GM13976 (cell line): ENCODE measurements at regions not wholly inside any gene's neighbourhood (a gene's known extent, or its start where the extent isn't known, plus 50 kb on each side); places are given as distances from the start of the nearest gene placed in this dataset.
"Not testable (repeated sequence)": the region's sequence is repeated elsewhere in the genome, so short reads cannot be mapped to it uniquely, and the experiment has no call there.

ENCODE experiments used
- DNase-seq: peaks from one replicate; pipeline ENCODE4 v3.0.0; 2012; ENCODE audit warnings: low spot score
- CTCF ChIP-seq: IDR thresholded peaks from 2 replicates; pipeline ENCODE4 v1.5.1; 2012; ENCODE audit warnings: borderline replicate concordance, mild to moderate bottlenecking; ENCODE audit not compliant: insufficient read depth; ENCODE audit errors: extremely low read depth, missing control alignments, control extremely low read depth
- in situ Hi-C: fragments of 300-500 bp; cut with MboI; formaldehyde crosslinking; loops from one replicate; pipeline ENCODE4 v1.12.0; 2022; ENCODE audit warnings: low sequenced_read_pairs, mixed read lengths, inconsistent platforms; ENCODE audit not compliant: unreplicated experiment

- TF ChIP-seq CTCF = no peak
- no peak for DNase-seq
- in situ Hi-C loops = no loop called here
Observed at GRCh38 chr3:110016235-110016815, 679.0 kb upstream of the DPPA4 start.

DNA sequence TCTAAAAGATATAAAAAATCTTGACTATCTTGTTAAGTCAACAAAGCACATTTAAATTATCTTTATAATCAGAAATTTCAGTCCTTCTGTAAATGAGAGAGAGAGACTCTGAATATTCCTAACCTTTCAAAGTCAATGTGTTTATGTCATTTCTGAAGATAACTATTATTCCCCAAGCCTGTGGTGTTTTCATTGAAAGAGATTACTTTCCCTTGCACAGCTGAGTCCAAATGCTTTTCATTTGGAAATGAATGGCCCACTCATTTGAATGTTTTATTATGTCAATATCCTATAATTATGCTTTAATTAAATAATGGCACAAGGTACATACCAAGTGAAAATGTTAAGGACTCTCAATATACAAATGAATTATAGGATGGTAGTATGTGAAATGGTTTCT is 680.0 kb upstream of the DPPA4 start:
- no peak for TF ChIP-seq CTCF

GRCh38 chr3:110021659-110022058 is 684.3 kb upstream of the DPPA4 start:
- in situ Hi-C loops = no loop called here
- DNase-seq = no peak
- no peak for TF ChIP-seq CTCF

More for the DNA sequence above, 680.0 kb upstream of the DPPA4 start:
- in situ Hi-C loops = no loop called here
- no peak for DNase-seq

- in situ Hi-C loops, DNase-seq: not testable (repeated sequence)
Observed at GRCh38 chr3:110023022-110023421, 685.7 kb upstream of the DPPA4 start.

GRCh38 chr3:110026421-110026820 is 689.1 kb upstream of the DPPA4 start:
- no peak for TF ChIP-seq CTCF
- DNase-seq = no peak
- in situ Hi-C loops = no loop called here

DNA sequence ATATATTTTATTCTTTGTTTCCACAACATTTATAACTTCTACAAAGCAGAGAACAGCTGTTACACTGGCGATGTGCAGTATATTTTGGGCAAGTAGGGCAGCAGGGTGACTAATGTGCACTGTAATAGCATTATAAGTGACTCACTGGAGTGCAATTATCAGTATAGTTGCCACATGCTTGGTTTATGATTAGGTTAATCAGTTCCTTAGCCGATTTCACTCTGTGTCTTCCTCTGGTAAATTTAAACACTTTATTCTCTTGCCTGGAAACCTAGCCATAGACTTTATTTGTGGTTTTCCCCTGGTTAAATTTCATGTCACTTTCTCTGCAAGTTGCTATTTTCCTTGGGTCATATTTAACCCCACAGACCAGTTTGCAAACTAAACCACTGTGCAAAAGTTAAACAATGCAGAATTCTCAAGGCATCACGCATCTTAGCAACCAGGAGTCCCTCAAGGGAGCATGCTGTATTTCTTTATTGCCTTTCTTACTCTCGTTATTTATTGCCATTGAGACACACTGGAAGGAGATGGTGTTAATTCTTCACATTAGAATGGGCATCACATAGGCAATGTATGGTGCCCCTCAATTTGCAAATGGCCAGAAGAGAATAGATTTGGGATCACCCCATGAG is 690.2 kb upstream of the DPPA4 start:
- TF ChIP-seq CTCF = no peak
- in situ Hi-C loops = no loop called here
- DNase-seq = no peak

DNA sequence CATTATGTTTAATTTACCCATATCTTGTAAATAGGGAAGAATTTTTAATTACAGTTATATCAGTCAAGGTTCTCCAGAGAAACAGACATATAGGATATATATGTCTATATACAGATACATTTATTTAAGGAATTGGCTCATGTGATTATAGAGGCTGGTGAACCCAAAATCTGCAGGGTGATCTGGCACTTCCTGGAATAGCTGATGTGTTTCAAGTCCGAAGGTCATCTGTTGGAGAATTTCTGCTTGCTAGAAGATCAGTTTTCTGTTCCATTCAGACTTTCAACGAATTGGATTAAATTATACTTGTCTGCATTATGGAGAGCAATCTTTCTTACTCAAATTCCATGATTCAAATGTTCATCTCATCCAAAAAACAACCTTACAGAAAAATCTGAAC is 694.6 kb upstream of the DPPA4 start:
- in situ Hi-C loops = no loop called here
- no peak for DNase-seq
- no peak for TF ChIP-seq CTCF
